Medulla oblongata (tissue), 1 donor: ENCODE measurements at regions not wholly inside any gene's neighbourhood (a gene's known extent, or its start where the extent isn't known, plus 50 kb on each side); places are given as distances from the start of the nearest gene placed in this dataset.

Experiments
- DNase-seq: peaks from one replicate; pipeline ENCODE4 v3.0.0-alpha.2; 2015; ENCODE audit errors: extremely low spot score

- DNase-seq: no peak
These were observed 470.9 kb upstream of the MGMT start for GRCh38 chr10:128996092-128996491.

GRCh38 chr10:128998101-128998805, 468.8 kb upstream of the MGMT start:
- no peak for DNase-seq

DNA sequence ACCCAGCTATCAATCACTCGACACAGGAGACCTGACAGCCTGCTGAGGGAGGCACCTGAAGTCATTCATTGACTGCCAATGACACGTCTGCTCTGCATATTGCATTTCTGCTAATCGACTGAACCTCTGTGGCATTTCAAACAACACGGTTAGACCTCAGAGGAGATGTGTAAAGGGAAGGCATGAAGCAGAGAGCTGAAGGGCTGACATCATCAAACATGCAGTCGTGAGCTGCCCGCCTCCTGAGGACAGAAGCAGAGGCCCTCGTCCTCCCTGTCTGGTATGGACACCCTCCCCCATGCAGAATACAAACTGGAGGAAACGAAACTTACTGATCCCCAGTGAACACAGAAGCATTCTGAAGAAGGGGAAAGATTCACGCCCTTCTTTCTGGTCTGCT, 462.6 kb upstream of the MGMT start:
- DNase-seq: no peak

DNA sequence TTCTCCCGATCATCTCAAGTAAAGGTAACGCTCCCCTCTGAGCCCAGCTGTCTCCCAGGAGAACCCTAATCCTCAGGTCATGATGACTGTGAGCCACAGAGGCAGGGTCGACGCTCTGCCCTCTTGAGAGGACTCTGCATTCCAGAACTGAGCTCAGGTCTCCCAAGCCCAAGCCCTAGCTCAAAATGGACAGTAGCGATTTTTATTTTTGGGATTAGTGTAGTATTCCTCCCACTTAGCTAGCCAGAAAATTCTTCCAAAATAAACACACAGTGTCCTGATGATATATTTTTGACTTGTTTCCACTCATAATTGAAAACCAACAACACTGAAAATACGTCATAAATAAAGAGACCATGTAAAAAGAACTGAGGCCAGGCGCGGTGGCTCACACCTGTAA, 462.0 kb upstream of the MGMT start:
- no peak for DNase-seq

DNA sequence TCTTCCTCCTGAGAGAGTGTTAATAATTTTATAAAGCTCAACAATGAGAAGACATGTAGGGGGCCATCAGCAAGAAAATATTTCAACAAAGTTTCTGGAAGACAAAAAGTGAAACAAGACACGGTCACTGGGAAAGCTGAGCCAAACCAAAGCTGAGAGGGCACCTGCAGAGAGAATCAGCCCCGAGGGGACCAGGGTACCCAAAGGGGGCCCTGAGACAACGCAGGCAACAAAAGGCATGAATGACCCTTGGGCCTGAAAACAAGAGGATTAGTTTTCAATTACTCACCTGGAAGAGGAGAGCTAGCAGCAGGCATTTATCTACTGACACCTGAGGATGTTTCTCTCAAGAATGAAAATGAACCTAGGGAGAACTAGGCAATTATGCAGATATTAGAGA, 461.2 kb upstream of the MGMT start:
- no peak for DNase-seq

GRCh38 chr10:129018511-129018910, 448.5 kb upstream of the MGMT start:
- DNase-seq: no peak

DNA sequence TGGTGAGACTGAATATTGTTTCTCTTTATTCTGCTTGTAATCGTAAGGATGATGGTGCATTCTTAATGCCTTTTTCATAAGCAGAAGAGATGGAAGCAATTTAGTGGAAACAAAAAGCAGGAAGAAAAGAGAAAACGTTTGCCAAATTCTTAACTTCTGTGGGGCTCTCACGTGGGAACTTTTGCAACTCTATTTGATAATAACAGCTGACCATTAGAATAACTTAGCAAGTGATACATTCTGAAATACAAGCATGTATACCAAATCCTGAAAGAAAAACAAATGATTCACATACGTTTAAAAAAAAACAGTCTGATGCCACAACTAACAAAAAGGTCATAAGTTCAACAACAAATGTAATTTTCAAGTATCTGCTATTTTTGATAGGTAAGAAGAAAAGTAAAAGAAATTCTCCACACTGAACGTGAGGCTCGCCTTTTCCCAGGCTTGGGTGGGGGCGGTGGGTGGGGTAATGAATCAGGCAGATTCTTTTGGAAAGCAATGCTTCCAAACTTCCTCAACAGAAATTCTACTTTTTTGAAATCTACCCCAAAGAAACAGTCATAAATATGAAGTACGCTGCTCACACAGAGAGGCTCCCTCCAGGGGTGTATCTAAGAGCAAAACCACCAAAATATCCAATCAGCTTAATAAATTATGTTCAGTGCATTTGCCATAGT, 446.2 kb upstream of the MGMT start:
- no peak for DNase-seq

DNA sequence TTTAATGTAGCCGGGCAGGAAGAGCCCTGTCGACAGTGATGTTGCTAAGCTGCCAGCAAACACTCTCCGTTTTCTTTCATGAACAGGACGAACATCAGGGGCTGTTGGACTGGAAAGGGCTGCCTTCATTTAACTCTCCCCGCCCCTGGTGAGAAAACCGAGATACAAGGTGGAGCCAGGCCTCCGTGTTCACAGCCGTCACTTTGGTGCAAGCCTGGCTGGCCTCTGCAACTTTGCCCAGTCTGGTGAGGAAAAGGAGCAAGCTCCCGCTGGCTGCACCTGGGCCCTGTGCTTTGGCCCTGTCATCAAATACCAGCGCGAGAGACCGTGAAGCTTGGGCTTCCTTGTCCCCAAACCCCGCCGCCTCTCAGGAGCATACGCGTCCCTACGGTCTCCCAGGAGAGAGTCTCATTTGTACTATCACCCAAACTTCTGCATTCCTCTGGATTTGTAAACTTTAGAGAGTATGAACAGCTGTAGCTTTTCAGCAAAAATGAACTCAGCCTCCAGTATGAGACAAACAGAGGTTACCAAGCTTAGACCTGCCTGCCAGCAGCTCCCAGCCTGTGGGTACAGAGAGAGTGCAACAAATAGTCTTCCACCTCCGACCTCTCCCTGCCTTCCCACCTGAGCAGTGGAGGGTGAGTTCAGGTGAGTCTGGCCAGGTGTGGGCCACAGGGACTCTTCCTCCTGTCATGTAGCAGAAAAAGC, 445.3 kb upstream of the MGMT start:
- no peak for DNase-seq

- peak; percentile 41 for DNase-seq
These were observed 444.0 kb upstream of the MGMT start for GRCh38 chr10:129023082-129023481.

DNA sequence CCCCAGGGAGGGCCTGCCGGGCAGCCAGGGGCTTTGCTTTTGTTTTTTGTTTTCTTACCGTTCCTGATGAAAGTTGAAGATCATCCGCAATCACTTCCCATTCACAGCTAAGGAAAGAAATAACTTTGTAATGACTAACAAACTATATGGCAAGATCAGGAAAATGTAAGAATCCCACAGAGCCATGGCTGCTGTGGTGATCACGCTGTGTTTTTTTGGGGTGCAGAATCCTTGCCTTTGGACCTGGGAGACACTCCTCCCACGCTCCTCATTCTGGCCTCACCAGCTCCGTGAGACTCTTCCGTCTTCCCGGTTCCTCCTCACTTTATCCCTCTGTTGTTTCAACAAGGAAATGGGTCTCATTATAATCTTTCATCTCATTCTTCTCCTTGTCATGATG, 443.0 kb upstream of the MGMT start:
- DNase-seq: no peak

DNA sequence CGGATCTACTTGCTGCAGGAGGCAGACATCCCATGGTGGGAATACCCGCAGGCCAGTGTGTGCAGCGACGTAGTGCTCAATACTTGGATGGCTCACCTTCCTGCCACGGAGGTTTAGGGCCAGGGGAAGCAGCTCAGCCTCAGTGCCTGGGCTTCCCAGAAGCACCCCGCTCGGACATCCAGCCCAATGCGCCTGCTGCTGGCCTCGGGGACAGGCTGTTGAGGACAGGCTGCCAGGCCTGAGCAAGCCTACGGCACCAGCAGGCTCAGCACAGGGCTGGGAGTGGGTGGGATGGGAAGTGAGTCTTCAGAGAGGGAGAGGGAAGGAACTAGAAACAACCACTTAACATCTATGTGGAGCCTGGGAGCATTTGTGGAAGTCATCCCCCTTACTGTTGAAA, 441.3 kb upstream of the MGMT start:
- DNase-seq: no peak

DNA sequence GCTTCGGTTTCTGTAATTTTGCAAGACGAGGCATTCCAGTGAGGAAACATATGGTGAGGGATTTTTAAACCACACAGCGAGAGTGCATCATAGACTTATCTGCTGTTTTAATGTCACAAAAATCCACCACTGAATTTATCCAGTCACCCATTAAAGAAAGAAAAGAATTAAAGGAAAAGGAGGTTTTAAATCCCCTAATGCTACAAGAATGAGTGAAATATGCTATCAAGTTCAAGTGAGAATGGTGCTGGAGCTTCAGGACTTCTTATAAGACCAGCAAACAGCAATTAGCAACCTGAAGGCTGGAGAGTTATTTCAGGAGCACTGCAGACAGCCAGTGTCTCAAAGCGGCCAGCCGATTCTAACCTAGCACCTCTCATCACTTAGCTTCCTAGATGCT, 439.1 kb upstream of the MGMT start:
- DNase-seq: no peak

DNA sequence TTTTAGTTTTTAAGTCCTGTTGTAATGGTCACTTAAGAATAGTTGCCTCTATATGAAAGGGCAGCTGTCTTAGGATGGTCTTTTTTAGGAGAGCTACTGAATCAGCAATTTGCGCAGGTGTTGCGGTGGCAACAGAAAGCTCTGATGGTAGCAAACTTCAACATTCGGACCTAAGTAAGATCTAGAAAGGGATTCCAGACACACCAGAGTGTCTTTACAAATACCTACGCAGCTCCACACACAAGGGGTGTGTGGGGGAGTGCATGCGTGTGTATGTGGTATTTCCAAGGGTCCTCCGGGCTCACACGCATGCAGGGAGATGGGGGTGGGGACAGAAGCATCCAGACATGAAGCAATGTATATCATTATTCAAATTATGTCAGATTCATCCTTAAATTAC, 438.6 kb upstream of the MGMT start:
- no peak for DNase-seq

- DNase-seq: no peak
These were observed 438.0 kb upstream of the MGMT start for GRCh38 chr10:129029051-129029450.

- no peak for DNase-seq
These were observed 437.0 kb upstream of the MGMT start for GRCh38 chr10:129029851-129030602.

DNA sequence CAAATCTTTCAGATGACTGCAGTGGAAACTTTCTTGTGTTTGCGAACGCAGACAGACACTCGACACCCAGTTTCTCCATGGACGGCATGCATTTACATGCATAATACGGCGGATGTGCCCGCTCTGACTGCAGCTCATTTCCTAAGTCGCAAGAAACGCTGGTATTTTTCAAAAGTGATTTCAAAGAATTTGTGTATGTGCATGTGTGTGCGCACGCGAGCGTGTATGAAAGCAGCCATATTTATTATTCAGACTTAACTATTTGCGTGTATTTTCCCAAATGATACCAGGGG, 436.5 kb upstream of the MGMT start:
- no peak for DNase-seq

DNA sequence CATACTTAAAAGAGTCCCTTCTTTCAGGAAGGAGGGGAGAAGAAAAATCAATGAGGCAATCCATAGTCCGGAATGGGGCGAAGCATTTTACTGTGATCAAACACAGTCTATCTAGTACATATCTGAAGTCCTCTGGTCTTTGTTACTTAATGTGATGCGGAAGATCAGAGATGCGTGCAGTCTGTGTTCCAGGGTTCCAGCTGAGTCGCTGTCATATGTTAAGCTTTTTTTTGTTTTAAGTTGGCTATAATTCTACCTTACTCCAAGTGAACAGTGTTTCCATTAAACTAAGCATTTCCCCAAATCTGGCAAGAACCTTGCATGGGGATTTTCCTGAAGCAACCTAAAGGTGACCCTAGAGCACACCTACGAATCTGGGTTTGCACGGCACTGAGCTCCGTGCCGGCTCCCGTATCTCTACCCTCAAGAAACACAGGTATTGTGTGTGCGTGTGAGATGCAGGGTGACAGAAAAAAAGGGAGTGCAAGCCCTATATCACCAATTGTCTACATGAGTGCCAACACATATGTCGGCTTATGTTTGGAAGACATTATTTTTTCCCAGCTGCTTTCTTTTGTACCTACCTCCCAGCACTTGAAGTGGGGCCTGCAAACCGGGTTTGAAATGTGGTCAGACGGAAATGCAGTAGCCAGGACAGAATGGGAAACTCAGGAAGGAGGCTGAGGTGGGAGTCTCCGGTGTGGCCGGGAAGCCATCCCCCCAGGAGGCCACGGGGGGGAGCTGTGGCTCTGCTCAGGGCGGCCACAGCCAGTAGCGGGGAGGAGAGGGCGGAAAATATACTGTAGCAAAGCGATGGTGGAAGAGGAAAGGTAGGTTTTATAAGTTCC, 435.8 kb upstream of the MGMT start:
- peak; percentile 66 for DNase-seq

DNA sequence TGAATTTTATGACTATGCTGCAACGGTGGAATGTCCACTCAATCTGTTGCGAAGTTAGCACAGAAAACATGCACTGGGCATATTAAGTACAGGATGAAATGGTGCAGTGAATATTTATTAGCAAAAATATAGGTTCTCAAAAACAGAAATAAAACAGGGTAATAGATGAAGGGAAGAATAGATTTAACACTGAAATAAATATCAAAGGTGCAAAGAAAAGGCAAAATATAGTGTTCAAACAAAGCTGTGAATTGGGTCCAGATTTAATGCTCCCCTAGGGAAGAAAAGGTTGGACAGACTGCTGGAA, 435.2 kb upstream of the MGMT start:
- no peak for DNase-seq

- DNase-seq: no peak
These were observed 434.4 kb upstream of the MGMT start for GRCh38 chr10:129032372-129033313.

DNA sequence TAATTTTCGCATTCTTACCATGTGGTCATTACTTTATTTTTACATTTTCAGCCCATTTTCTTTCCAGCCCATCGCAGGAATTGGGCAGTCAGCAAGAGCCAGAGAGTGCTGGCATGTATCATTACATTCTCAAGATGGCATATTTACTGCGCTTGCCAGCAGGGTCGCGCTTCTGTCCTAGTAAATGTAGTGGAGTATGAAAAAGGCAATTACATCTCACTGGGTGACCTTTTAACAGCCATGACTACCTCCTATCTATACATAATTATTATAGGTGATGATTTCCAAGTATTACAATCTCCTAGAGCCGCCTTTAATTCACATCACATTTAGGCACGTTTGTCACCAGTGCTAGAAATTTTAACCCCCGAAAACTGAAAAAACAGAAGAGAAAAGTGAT, 433.7 kb upstream of the MGMT start:
- no peak for DNase-seq

- DNase-seq: no peak
These were observed 433.2 kb upstream of the MGMT start for GRCh38 chr10:129033790-129034272.
